HG03175 (cell line): ENCODE measurements at regions not wholly inside any gene's neighbourhood (a gene's known extent, or its start where the extent isn't known, plus 50 kb on each side); places are given as distances from the start of the nearest gene placed in this dataset.

Experiments used
- ATAC-seq: cut with Tn5 transposase; IDR thresholded peaks from one replicate; pipeline ENCODE4 v1.9.1; 2021; ENCODE audit warnings: mild to moderate bottlenecking, moderate library complexity; ENCODE audit not compliant: unreplicated experiment

DNA sequence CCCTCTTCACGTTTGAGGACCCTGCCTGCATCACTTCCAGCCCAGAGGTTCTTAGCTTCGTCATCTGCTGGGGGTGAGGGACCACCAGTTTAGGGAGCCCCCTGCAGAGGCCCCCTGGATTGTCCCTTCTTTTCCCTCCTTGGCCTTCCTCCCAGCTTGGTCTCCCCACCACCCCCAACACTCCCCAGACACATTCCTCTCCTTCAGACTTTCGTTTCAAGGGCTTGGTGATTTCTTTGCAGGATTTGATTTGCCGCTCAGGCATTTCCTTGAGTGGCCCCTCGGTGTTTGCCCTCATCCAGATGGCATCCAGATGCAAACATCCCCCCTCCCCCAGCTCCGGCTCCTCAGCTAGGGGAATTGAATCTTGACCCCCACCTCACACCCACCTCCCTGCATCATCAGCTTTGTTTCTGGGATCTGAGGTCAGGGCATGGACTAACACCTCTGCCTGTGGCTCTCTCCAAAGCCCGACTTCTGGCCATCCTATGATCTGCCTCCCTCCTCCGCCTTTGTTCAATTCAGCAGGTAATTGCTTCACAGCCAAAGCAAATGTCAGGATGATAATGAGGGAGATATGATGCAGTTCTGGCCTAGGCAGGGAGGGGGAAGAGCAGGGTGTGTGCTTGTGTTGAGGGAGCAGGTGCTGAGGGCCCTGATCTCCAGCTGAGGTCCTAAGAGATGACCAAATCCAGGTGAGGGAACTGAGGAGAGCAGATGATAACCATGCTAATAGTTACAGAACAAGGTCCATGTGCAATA is 141.5 kb downstream of the VEGFA start:
- no peak for ATAC-seq

DNA sequence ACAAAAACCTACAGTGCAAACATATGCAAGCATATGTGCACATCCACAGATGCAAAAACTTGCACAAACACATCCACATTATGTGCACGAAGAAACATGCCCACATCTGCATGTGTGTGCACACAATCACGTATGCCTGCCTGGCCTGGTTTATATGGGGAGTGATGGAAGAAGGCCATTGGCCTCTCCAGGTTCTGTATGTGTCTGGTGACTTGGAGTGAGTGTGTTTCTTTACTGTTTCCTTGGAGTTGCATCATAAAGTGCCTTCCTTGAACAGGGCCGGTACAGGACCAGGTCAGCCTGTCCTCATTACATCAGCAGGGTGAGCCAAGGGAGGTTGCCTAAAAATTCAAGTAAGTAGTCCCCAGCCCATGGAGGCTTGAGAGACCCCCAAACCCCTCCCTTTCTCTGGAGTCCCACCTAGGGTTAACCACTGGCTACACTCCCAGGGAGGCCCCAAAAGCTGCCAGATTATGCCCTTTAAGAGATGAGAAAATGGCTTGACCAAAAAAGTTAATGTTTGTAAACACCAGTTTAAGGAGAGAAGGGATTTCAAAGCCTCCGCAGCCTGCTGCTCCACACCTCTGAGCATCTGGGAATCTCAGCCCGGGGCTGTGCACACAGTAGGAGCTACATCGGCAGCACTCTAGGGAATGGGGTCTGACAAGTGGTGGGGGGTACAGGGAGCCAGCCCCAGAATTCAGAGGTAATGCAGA is 140.8 kb downstream of the VEGFA start:
- no peak for ATAC-seq

DNA sequence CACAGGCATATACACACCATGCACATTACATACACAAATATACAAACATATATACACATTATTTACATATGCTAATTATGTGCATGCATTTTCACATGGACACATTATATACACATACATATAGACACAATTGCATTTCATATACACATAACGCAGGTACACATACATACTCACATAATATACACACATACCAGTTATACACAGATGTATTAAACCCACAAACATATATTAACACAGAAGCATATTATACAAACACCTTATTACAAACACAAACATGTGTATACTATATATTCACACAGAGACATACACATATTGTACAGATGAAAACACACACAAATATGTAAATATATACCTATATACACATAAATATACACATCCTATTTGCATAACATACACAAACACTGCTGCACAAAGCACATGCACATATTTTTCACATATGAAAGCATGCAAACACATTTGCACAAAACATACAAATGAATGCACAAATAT is 140.2 kb downstream of the VEGFA start:
- ATAC-seq, result no peak

DNA sequence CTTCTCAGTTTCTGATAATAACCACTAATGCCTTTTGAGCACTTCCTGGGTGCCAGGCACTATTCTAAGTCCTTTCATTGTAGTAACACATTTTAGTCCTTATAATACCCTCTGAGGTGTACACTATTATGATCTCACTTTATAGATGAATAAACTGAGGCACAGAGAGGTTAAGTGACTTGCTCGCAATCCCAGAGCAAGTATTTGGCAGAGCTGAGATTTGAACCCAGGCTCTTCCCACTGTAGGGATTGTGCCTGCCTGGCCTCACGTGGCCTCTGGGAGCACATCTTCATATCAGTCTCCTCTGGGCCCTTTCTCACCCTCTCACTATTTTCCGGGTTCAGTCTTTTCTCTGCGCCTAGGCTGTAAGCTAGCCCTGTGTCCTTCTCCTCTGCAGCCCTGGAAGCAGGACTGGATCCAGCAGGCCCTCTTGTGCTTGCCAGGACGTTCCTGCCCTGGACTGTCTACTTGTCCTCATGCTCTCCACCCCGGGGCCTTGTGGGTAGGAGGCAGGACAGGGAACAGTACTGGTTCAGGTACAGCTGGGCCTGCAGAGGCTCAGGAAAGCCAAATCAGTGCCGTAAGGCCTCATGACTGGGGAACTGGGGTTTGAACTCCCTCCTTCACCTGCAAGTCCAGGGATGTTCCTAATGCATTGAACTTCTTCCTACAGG is 139.6 kb downstream of the VEGFA start:
- no peak for ATAC-seq

DNA sequence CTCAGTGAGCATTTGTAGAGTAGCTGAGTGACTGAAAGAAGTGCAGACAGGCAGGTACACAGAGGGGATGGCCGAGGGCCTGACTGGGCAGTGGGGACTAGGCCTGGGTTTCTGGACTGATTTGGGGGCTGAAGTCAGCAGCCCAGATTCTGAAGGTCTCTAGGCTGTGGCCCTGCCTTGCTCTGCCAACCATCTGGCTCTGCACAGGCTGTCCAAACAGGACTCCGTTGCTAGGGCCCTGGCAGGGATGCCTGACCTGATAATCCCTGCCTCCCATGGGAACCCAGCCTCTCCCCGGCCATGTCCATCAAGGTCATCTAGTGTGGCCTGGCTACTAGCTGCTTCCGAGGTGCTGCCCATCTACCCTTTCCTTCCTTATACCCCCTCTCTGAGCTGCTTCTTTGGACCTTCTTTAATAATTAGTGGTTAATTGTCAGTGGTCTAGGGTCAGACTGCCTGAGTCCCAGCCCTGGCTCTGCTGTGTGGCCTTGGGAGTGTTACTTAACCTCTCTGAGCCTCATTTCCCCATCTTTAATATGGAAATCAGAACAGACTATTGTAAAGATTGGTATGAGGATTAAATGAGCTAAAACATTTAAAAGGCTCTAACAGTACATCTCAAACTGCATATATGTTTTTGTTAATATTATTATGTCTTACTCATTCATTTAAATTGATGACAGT is 137.9 kb downstream of the VEGFA start:
- no peak for ATAC-seq

DNA sequence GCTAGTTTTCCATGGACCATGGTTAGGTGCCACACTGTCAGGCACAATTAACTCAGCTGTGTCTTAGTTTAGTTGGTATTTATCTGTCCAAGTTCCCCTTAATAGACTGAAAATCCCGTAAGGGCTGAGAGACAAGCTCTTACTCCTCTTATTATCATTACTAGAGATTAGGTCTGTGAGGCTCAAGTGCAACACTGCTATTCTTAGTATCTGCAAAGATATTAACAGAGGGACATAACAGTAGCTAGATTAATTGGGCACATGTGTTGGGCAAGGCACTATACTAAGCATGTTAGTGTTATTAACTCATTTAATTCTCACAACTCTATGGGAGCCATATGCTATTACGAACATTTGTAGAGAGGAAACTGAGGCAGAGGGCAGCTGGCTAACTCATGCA is 137.3 kb downstream of the VEGFA start:
- no peak for ATAC-seq

DNA sequence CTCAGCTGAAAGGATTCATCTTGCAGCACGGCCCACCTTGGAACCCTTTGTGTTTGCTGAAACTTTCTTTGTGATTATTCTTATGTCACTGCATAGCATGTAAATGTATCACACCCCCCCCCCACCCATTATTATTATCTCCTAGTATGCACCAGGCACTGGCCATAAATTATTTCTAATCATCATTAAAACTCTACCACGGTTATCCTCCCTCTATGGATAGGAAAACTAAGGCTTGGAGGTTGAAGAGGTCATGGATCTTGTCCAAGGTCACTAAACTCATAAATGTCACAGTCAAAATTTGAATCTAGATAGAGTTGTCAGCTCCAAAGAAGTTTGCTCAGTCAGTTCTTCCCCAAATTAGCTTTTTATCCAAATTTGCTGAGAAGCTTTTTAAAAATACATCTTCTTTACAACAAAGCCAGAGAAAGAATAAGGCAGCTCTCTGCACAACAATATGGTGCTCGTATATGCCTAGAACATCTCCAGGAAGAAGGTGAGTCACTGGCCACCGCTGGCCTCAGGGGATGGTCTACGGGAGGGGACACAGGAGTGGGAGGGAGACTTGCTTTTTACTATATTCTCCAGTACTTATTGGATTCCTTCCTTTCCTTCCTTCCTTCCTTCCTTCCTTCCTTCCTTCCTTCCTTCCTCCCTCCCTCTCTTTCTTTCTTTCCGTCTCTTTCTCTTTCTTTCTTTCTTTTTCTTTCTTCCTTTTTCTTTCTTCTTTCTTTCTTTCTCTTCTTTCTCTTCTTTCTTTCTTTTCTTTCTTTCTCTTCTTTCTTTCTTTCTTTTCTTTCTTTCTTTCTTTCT is 134.5 kb downstream of the VEGFA start:
- no peak for ATAC-seq

DNA sequence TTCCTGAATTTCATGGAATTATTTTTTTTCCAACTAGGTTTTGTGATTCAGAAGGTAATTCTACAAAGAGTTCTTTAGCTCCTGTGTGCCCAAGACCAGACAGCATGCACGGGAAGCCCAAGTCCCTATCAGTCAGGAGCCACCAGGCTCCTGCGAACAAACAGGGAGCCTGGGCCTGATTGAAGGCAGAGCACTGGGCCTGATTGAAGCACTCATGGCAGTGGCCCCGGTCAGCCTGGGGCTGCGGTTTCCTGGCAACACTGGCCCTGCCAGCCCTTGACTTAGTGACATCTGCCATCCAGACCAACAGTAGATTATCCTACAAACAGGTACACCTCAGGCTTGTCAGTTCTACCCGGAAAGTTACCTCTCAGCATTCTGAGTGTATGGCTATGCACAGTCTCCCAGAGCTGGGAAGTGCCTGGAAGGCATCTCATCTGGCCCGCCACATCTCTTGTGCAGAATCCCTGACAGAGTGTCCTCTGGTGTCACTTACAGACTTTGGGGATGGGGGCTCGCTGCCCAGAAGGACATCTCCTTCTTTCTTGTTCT is 133.8 kb downstream of the VEGFA start:
- no peak for ATAC-seq

DNA sequence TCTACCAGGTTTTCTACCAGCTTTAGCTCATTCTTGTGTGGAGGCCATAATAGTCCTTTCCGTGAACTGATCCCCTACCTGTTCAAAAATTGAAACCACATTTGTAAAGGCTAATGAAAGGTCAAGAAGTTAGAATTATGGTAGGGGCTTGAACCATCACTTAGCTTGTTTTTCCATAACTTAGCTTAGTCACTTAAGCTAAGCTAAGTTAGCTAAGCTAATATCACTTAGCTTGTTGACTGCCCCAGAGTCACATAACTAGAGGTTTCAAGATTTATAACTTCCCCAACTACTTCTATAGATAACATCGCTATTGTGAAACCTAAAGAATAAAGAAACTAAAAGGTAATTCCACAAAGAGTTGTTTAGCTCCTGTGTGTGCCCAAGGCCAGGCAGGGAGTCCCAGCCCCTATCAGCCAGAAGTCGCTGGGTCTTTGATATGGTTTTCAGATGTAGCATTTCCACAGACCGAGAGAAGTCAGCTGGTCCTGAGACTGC is 131.8 kb downstream of the VEGFA start:
- no peak for ATAC-seq

DNA sequence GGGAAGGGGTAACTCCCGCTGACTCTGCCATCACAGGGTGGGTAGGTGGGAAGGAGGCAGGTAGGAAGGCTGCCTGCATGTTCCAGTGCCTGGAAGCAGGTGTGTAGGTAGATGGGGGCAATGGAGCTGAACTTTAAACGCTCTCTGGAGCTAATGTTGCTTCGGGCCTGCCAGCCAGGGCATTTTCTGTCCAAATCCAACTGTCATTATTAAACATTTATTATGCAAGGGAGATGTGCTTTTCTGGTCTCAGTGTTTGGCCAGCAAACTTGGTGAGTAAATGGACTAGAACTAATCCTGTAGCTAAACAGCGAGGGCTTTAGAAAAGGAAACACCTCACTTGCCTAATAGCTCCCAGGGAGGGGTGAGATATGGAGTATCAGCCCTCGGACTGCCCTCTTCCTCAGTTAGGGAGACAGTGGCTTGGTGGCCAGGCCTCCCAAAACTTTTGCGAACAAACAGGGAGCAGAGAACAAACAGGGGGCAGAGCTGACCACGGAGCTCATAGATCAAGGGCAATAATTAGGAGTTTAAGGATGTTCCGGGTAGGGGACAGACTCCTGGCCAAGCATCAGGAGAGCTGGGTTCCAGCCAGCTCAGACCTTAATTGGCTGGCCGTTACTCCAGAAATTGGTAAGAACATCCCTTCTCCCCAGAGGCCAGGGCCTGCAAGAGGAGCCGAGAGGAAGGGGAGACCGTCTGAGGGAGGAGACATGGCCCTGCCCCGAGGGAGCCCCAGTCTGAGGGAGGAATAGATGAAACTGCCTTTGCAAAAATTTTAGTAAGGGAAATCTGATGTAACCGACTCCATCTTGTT is 131.1 kb downstream of the VEGFA start:
- no peak for ATAC-seq

DNA sequence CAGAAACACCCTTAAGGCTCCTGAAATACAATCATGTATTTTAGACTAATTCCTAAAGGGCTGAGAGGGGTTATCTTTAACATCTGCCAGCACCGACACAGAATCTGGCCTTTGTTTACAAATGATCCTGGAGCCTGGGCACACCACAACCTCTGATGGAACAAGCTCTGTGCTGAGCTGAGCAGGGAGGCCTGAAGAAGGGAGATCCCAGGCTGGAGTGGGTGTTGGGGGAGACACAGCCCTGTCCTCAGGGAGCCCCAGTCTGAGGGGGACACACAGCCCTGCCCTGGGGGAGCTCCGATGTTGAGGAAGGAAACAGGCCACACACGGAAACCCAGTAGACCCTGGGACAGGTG is 130.5 kb downstream of the VEGFA start:
- no peak for ATAC-seq

DNA sequence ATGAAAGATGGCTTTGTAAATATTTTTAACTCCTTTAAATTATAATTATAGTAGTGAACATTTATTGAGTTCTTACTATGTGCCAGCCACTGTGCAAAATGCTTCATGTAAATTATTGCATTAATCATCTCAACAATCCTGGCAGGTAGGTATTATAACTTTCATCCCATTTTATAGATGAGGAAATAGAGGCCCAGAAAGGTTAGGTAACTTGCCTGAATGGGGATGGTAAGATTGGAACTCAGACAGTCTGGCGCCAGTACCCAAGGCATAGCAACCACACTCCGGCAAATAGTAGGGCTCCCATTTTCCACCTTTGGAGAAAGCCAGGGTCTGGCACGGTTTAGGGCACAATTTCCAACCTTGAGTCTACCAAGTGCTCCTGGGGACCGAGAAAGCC is 129.8 kb downstream of the VEGFA start:
- ATAC-seq, result no peak

DNA sequence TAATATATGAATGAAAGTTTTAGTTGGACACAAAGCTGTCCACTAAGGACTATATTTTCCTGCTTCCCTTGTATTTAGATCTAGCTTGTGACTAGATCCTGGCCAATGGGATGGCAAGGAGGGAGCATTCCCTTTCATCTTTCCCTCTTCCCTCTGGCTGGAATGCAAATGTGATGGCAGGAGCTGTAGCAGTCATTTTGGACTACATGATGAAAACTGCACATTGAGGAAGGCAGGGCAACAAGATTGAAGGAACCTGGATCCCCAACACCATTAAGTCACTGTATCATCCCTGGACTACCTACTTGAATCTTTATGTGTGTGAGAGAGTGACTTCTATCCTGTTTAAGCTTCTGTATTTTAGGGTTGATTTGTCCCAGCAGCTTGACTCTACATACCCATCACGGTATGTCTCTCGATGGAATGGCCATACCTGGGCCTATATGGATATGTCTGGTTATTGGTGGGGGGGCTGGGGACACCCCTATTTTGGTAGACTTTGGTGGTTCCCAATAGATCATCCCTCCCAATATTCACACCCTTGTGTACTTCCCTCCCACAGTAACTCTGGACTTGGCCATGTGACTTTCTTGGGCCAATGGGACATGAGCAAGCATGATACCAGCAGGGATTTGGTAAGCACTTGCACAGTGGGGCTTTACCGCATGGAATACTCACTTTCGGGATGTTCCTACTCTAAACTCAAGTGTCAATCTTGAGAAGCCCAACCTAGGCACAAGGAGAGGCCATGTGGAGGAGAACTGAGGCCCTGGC is 128.5 kb downstream of the VEGFA start:
- no peak for ATAC-seq

DNA sequence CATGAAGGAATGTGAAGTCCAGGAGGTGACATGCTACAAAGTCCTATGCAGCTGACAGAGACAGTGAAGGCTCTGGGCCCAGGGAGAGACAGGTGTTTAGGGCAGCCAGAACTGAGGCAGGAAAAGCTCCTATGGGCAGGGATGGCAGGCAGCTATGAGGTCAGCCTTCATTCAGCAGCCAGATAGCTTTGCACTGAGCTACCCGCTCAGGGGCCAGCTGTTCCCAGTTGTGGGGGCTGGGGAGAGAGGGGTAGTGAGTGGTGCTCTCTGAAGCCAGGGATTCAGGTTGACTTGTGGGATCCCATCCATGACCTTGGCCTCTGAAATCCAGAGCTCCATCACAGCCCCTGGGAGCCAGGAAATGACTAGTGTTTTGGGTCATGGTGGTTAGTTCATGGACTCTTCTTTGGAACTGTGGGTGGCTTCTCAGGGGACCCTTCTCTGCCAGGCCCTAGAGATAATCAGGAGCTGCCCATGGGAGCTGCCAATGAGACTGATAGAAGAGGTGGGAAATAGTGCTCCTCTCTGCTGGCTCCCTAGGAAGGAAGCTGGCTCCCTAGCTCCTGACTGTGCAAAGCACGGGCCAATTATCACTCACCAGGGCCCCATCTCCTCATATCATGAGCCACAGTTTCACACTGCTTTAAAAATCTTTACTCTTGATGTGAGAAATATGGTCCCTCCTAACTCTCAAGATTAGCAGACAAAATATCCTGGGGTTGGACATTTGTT is 127.7 kb downstream of the VEGFA start:
- ATAC-seq, result no peak

DNA sequence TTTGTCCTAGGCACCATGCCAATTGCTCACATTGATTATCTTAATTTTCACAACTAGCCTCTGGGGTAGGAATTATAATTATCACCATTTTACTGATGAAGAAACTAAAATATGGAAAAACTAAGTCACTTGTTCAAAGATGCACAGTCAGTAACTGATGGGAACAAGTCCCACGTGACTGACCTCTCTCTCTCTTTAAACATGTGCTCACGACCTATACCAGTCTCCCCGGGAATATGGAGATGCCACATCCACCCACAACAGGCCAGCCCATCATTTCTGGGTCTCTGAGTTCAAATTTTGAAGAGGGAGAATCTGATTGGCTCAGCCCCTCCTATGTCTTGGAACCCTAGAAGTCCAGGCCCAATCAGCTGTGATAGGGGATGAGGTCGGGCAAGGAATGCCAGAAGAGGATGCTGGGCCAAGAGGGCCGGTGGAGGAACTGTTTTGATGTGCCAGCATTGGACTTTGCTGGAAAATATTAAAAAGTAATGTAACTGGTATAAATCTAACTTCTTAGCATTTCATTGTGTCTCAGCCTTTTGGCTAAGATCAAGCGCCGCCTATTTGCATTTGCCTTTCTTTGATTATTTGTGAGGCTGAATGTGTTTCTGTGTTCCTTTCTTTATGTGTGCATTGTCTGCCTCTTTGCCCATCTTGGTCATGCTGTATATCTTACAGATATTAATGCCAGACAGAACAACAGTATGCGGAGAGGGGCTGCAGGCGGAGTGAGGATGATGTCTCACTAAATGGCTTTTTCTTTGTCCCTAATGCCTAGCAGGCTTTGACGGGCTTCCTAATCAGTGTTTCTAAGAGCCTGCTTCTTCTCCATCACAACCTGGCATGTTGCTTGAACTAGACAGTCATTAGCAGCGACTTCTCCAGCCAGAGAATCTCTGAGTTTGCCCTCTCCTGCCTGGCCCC is 126.6 kb downstream of the VEGFA start:
- ATAC-seq, result no peak

DNA sequence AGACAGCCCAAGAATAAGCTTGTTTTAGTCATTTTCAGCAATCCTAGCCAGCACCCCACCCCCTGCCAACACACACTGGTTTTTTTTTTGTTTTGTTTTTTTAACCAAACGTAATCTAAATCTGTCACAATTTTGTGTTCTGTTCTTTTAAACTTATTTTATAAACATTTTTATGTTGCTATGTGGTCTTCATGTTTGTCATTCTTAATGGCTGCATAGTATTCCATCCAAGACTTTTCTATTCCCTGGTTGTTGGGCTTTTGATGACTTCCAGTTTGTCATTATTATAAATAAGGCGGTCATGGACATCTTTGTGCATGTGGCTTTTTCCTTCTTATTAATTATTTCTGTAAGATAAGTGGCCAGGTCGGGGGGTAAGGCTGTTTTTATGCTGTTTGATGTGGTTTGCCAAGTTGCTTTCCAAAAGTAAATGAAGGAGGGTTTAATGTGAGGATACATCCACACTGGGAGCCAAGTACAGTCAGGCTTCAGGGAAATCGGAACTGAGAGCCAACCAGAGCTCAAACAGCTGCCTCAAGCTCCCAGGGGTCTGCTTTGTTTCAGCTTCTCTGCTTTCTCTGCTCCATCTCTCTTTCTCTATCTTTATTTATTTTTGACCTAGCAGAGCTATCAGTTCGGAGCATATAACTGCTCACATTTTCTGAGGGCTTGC is 125.8 kb downstream of the VEGFA start:
- ATAC-seq, result no peak
